CD8-positive, alpha-beta memory T cell (primary cell): ENCODE measurements at regions not wholly inside any gene's neighbourhood (a gene's known extent, or its start where the extent isn't known, plus 50 kb on each side); places are given as distances from the start of the nearest gene placed in this dataset.

Experiments
- CTCF ChIA-PET: fragments of 350-600 bp; sonication (Branson Sonifier 250); formaldehyde crosslinking; loops from one replicate; lab custom pipeline; 2021; ENCODE audit warnings: antibody characterized with exemption; lab: Charles Lee
- POLR2A ChIA-PET: fragments of 350-600 bp; sonication (Branson Sonifier 250); formaldehyde crosslinking; loops from one replicate; lab custom pipeline; 2021; ENCODE audit warnings: antibody characterized with exemption; lab: Charles Lee
- DNase-seq, 5 donors: peaks; one replicate each; pipeline versions ENCODE4 v3.0.0 to v3.0.0-alpha.2; 2020 to 2022; ENCODE audit warnings: mixed read lengths in 1 of 5
- H3K27ac ChIP-seq: one replicate; pipeline ENCODE4 v1.7.0; 2013; ENCODE audit warnings: low read depth, mild to moderate bottlenecking, low read length, moderate library complexity
- H3K27me3 ChIP-seq: 2 replicates; pipeline ENCODE4 v1.7.0; 2013; ENCODE audit warnings: low read length, mild to moderate bottlenecking; ENCODE audit not compliant: insufficient read depth, poor library complexity, severe bottlenecking
- H3K36me3 ChIP-seq: 2 replicates; pipeline ENCODE4 v1.7.0; 2013; ENCODE audit warnings: mild to moderate bottlenecking, low read length, moderate library complexity; ENCODE audit not compliant: insufficient read depth
- H3K4me1 ChIP-seq: 2 replicates; pipeline ENCODE4 v1.7.0; 2013; ENCODE audit warnings: mild to moderate bottlenecking, low read length, moderate library complexity; ENCODE audit not compliant: insufficient read depth
- H3K4me3 ChIP-seq: 2 replicates; pipeline ENCODE4 v1.7.0; 2013; ENCODE audit warnings: mild to moderate bottlenecking, low read length
- H3K9me3 ChIP-seq: 2 replicates; pipeline ENCODE4 v1.7.0; 2013; ENCODE audit warnings: mild to moderate bottlenecking, low read length
- H3K27ac Mint-ChIP-seq, 8 donors: one replicate each; pipeline ENCODE4 v1.8.0; 2020 to 2021; ENCODE audit warnings: mixed read lengths in 8 of 8, mild to moderate bottlenecking in 6 of 8, inconsistent platforms in 3 of 8, moderate library complexity in 3 of 8
- H3K27me3 Mint-ChIP-seq, 2 donors: one replicate each; pipeline ENCODE4 v1.8.0; 2020 to 2021; ENCODE audit warnings: mixed read lengths in 2 of 2, mild to moderate bottlenecking in 1 of 2, moderate library complexity in 1 of 2
- H3K36me3 Mint-ChIP-seq, 3 donors: one replicate each; pipeline ENCODE4 v1.8.0; 2020 to 2021; ENCODE audit warnings: mixed read lengths in 3 of 3, inconsistent platforms in 1 of 3, mild to moderate bottlenecking in 1 of 3
- H3K4me1 Mint-ChIP-seq, 3 donors: one replicate each; pipeline ENCODE4 v1.8.0; 2020 to 2021; ENCODE audit warnings: mixed read lengths in 3 of 3, inconsistent platforms in 1 of 3, mild to moderate bottlenecking in 1 of 3
- H3K4me3 Mint-ChIP-seq, 7 donors: one replicate each; pipeline ENCODE4 v1.8.0; 2020 to 2021; ENCODE audit warnings: mixed read lengths in 7 of 7, mild to moderate bottlenecking in 6 of 7, moderate library complexity in 4 of 7, inconsistent platforms in 2 of 7
- H3K9me3 Mint-ChIP-seq, 5 donors: one replicate each; pipeline ENCODE4 v1.8.0; 2020 to 2022; ENCODE audit warnings: mixed read lengths in 5 of 5, mild to moderate bottlenecking in 3 of 5, moderate library complexity in 2 of 5, inconsistent platforms in 1 of 5

- no peaks in the 10 kb centered on the region for H3K27me3 ChIP-seq
- no peaks in the 10 kb centered on the region for H3K4me1 ChIP-seq
- Mint-ChIP-seq H3K27ac (no peak overlapping the region), H3K27me3 (peaks cover 0 to 13% of the 10 kb centered on the region in 2 donors), H3K36me3 (no peaks in the 10 kb centered on the region), H3K4me1 (no peaks in the 10 kb centered on the region), H3K9me3 (no peaks in the 10 kb centered on the region), H3K4me3 (no peak overlapping the region)
- no peaks in the 10 kb centered on the region for H3K9me3 ChIP-seq
- no peak overlapping the region for H3K27ac ChIP-seq
- DNase-seq = no peak
- ChIA-PET POLR2A (no interaction called here), CTCF (interaction anchor here (1.5 kb wide), 1 partner anchor 10 kb away, joined by 3 read pairs; no protein-coding TSS in a partner anchor)
- no peaks in the 10 kb centered on the region for H3K36me3 ChIP-seq
- no peak overlapping the region for H3K4me3 ChIP-seq
These were observed 148.3 kb downstream of the PHLDA1 start for GRCh38 chr12:75883241-75883640.

DNA sequence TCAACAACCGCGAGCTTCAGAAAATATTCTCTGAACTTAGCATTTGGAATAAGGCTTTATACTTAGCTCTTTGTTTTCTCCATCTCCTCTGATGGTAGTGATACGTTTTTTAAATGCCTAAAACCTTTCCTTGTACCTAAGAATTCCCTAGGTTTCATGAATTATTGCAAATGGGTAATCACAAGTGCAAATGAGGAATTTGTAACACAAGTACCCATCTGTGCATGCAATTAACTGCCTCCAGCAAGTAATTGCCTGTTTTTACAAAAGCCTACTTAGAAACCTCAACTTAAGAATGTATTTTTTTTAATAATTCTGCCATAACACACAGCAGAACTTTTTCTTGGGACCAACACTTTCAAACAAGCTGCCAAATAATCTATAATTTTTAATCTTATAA lies 149.2 kb downstream of the PHLDA1 start:
- H3K36me3 Mint-ChIP-seq = no peaks in the 10 kb centered on the region
- DNase-seq = no peak
- H3K27ac Mint-ChIP-seq = no peak overlapping the region
- POLR2A ChIA-PET = no interaction called here
- no peaks in the 10 kb centered on the region for H3K9me3 Mint-ChIP-seq
- Histone ChIP-seq H3K27ac (no peak overlapping the region), H3K4me3 (no peak overlapping the region), H3K9me3 (no peaks in the 10 kb centered on the region), H3K36me3 (no peaks in the 10 kb centered on the region), H3K4me1 (no peaks in the 10 kb centered on the region), H3K27me3 (no peaks in the 10 kb centered on the region)
- CTCF ChIA-PET = interaction anchor here (1.5 kb wide), 1 partner anchor 9 kb away, joined by 3 read pairs; no protein-coding TSS in a partner anchor
- H3K27me3 Mint-ChIP-seq = peaks cover 0 to 17% of the 10 kb centered on the region in 2 donors
- H3K4me3 Mint-ChIP-seq = no peak overlapping the region
- H3K4me1 Mint-ChIP-seq = no peaks in the 10 kb centered on the region

DNA sequence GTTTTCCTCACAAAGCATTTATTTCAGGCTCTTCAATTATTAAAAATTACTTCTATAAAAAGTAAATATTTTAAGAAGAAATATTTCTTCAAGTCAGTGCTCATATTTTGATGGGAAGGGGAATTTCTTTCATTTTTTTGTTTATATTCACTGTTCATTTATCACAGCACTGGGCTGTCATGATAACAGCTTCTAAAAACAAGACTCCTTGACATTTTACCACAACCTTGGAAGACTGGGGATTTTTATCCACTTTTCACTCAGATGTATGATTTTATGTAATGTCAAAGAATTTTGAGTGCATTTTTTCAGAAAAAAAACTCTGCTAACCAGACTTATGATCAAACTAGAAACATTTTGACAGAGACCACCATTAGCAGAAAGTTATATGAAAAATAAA lies 149.7 kb downstream of the PHLDA1 start:
- H3K4me1 Mint-ChIP-seq = no peaks in the 10 kb centered on the region
- H3K4me3 Mint-ChIP-seq = no peak overlapping the region
- H3K36me3 Mint-ChIP-seq = no peaks in the 10 kb centered on the region
- H3K4me3 ChIP-seq = no peak overlapping the region
- no peaks in the 10 kb centered on the region for H3K27me3 ChIP-seq
- peaks cover 0 to 17% of the 10 kb centered on the region in 2 donors for H3K27me3 Mint-ChIP-seq
- ChIA-PET CTCF (interaction anchor here (1.5 kb wide), 1 partner anchor 9 kb away, joined by 3 read pairs; no protein-coding TSS in a partner anchor), POLR2A (no interaction called here)
- no peak for DNase-seq
- H3K9me3 ChIP-seq = no peaks in the 10 kb centered on the region
- H3K9me3 Mint-ChIP-seq = no peaks in the 10 kb centered on the region
- no peaks in the 10 kb centered on the region for H3K36me3 ChIP-seq
- no peaks in the 10 kb centered on the region for H3K4me1 ChIP-seq
- H3K27ac Mint-ChIP-seq = no peak overlapping the region
- H3K27ac ChIP-seq = no peak overlapping the region

DNA sequence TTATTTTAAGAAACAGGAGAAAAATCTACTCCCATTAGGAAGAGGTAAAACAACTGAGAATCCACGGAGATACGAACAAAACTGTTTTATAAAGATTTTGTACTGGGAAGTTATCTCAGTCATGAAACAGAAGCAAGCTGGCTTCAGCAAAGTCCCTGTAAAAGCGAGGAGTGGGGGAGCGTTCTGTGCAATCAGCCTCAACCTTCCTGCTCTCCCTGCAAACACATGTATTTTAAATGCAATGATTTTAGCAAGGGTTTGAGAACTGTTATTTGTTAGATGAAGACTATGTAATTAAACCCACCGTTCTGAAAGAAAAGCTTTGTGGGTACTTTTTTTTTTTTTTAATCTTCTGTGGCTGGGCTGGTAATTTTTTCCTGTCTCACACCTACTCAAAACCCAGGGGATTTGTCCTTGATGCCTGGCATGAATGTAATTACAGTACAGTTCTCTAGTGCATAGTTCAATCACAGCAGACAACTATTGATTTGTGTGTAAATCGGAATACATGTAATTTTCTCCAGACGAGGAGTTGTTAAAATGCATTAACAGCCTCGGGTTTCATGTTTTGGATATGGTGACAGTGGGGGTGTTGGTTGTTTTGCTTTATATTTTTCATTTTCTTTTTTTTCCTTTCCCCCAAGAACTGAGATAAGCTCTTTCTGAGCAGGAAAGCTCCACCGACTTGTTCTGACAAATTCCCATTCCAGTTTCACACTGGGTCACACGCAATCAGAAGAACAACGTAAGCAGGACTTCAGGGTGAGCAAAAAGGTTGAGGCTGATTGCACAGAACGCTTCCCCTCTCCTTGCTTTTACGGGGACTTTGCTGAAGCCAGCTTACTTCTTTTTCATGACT lies 153.6 kb downstream of the PHLDA1 start:
- POLR2A ChIA-PET = no interaction called here
- CTCF ChIA-PET = no interaction called here
- no peak for DNase-seq

GRCh38 chr12:75876832-75877762 lies 154.5 kb downstream of the PHLDA1 start:
- H3K27me3 Mint-ChIP-seq = peaks cover 0 to 28% of the 10 kb centered on the region in 2 donors
- no peaks in the 10 kb centered on the region for H3K9me3 Mint-ChIP-seq
- H3K36me3 ChIP-seq = no peaks in the 10 kb centered on the region
- ChIA-PET CTCF (no interaction called here), POLR2A (no interaction called here)
- no peak for DNase-seq
- H3K4me3 Mint-ChIP-seq = no peak overlapping the region
- peaks cover 0 to 7% (median 0%) of the 10 kb centered on the region in 3 donors for H3K36me3 Mint-ChIP-seq
- H3K9me3 ChIP-seq = no peaks in the 10 kb centered on the region
- no peak overlapping the region for H3K4me3 ChIP-seq
- no peaks in the 10 kb centered on the region for H3K27me3 ChIP-seq
- H3K27ac ChIP-seq = no peak overlapping the region
- H3K4me1 ChIP-seq = no peaks in the 10 kb centered on the region
- H3K4me1 Mint-ChIP-seq = no peaks in the 10 kb centered on the region
- no peak overlapping the region for H3K27ac Mint-ChIP-seq

More for the DNA sequence above, 153.6 kb downstream of the PHLDA1 start:
- H3K4me1 ChIP-seq = no peaks in the 10 kb centered on the region
- no peaks in the 10 kb centered on the region for H3K27me3 ChIP-seq
- Mint-ChIP-seq H3K27me3 (peaks cover 0 to 23% of the 10 kb centered on the region in 2 donors), H3K36me3 (peaks cover 0 to 2% (median 0%) of the 10 kb centered on the region in 3 donors), H3K27ac (no peak overlapping the region), H3K9me3 (no peaks in the 10 kb centered on the region), H3K4me1 (no peaks in the 10 kb centered on the region), H3K4me3 (no peak overlapping the region)
- no peak overlapping the region for H3K27ac ChIP-seq
- H3K36me3 ChIP-seq = no peaks in the 10 kb centered on the region
- no peak overlapping the region for H3K4me3 ChIP-seq
- H3K9me3 ChIP-seq = no peaks in the 10 kb centered on the region

DNA sequence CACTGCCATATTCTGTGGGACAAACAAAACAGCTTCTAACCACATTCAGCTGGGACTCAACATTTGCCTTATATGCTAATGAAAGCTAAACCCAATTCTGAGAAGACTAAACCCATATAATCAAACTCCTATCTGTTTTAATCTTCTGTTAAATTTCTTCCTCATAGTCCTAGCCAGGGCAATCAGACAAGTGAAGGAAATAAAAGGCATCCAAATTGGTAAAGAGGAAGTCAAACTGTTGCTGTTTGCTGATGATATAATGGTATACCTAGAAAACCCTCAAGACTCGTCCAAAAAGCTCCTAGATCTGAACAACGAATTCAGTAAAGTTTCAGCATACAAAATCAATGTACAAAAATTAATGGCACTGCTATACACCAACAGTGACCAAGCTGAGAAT lies 157.1 kb downstream of the PHLDA1 start:
- no peak overlapping the region for H3K27ac Mint-ChIP-seq
- ChIA-PET POLR2A (no interaction called here), CTCF (no interaction called here)
- peaks cover 0 to 7% (median 2%) of the 10 kb centered on the region in 3 donors for H3K36me3 Mint-ChIP-seq
- Histone ChIP-seq H3K9me3 (no peaks in the 10 kb centered on the region), H3K27ac (no peak overlapping the region), H3K27me3 (no peaks in the 10 kb centered on the region), H3K36me3 (no peaks in the 10 kb centered on the region), H3K4me3 (no peak overlapping the region), H3K4me1 (no peaks in the 10 kb centered on the region)
- H3K27me3 Mint-ChIP-seq = peaks cover 0 to 27% of the 10 kb centered on the region in 2 donors
- H3K4me1 Mint-ChIP-seq = no peaks in the 10 kb centered on the region
- no peak overlapping the region for H3K4me3 Mint-ChIP-seq
- H3K9me3 Mint-ChIP-seq = no peaks in the 10 kb centered on the region
- DNase-seq = no peak

DNA sequence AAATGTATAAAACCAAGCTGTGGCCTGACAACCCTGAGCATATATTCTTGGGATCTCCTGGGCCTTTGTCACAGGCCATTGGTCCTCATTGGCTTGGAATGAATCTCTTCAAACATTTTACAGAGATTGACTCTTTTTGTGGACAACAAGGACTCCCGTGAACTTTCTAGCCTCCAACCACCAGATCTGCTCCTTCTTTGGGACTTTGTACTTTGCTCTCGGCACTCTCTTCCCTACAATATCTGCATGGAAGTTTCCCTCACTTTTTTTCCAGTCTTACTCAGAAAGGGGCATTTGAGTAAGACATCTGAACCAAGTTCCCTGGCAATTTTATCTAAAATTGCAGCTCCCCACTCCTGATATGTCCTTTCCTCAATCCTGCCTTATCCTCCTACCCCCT lies 158.8 kb downstream of the PHLDA1 start:
- H3K4me1 ChIP-seq = no peaks in the 10 kb centered on the region
- Mint-ChIP-seq H3K36me3 (peaks cover 0 to 7% (median 2%) of the 10 kb centered on the region in 3 donors), H3K4me3 (no peak overlapping the region), H3K9me3 (no peaks in the 10 kb centered on the region), H3K4me1 (no peaks in the 10 kb centered on the region), H3K27ac (peak overlapping the region in 1 of 8 donors; percentile 5), H3K27me3 (peaks cover 0 to 21% of the 10 kb centered on the region in 2 donors)
- H3K27ac ChIP-seq = no peak overlapping the region
- H3K9me3 ChIP-seq = no peaks in the 10 kb centered on the region
- no peaks in the 10 kb centered on the region for H3K27me3 ChIP-seq
- ChIA-PET CTCF (no interaction called here), POLR2A (no interaction called here)
- no peak for DNase-seq
- H3K36me3 ChIP-seq = no peaks in the 10 kb centered on the region
- H3K4me3 ChIP-seq = no peak overlapping the region

- Mint-ChIP-seq H3K27ac (no peak overlapping the region), H3K4me3 (no peak overlapping the region), H3K27me3 (peaks cover 0 to 21% of the 10 kb centered on the region in 2 donors), H3K36me3 (peaks cover 0 to 7% (median 2%) of the 10 kb centered on the region in 3 donors), H3K4me1 (no peaks in the 10 kb centered on the region), H3K9me3 (no peaks in the 10 kb centered on the region)
- no peaks in the 10 kb centered on the region for H3K27me3 ChIP-seq
- ChIA-PET CTCF (no interaction called here), POLR2A (no interaction called here)
- H3K4me1 ChIP-seq = no peaks in the 10 kb centered on the region
- no peak for DNase-seq
- H3K4me3 ChIP-seq = no peak overlapping the region
- no peaks in the 10 kb centered on the region for H3K9me3 ChIP-seq
- no peaks in the 10 kb centered on the region for H3K36me3 ChIP-seq
- no peak overlapping the region for H3K27ac ChIP-seq
These were observed 160.7 kb downstream of the PHLDA1 start for GRCh38 chr12:75870878-75871277.
